ENCODE measurements at regions not wholly inside any gene's neighbourhood (a gene's known extent, or its start where the extent isn't known, plus 50 kb on each side); places are given as distances from the start of the nearest gene placed in this dataset.

GRCh38 chr12:127729381-127729780 is 537.6 kb upstream of the TMEM132C start:
- TF ChIP-seq POLR2AphosphoS5 (IDR thresholded peaks at IDR 0.05; ENCODE audit: low read depth) (no peak), CTCF (conservative IDR thresholded peaks at IDR 0.05; ENCODE audit: low read depth in 2 of 2) (no peak), EZH2 (IDR thresholded peaks at IDR 0.05; ENCODE audit: low read depth, unreplicated experiment) (no peak), EZH2phosphoT487 (IDR thresholded peaks at IDR 0.05; ENCODE audit: unreplicated experiment) (no peak), ETS1 (IDR thresholded peaks at IDR 0.05) (no peak), REST (IDR thresholded peaks at IDR 0.05; ENCODE audit: unreplicated experiment) (no peak), CREB1 (CRISPR knock-in tag; IDR thresholded peaks at IDR 0.05; ENCODE audit: low read depth) (no peak), ZNF114 (CRISPR knock-in tag; IDR thresholded peaks at IDR 0.05) (no peak), NANOG (IDR thresholded peaks at IDR 0.05; ENCODE audit: borderline replicate concordance) (no peak), STAT1 (IDR thresholded peaks at IDR 0.05; ENCODE audit: unreplicated experiment) (no peak), JUNB (IDR thresholded peaks at IDR 0.05; ENCODE audit: unreplicated experiment) (no peak), ZNF331 (CRISPR knock-in tag; IDR thresholded peaks at IDR 0.05; ENCODE audit: low read depth) (no peak), ZNF462 (CRISPR knock-in tag; IDR thresholded peaks at IDR 0.05) (no peak)
